K562 (cell line): ENCODE measurements at regions not wholly inside any gene's neighbourhood (a gene's known extent, or its start where the extent isn't known, plus 50 kb on each side); places are given as distances from the start of the nearest gene placed in this dataset.

ENCODE experiments used
- ATAC-seq: fragments of 200-7000 bp; cut with Tn5 transposase; 3 replicates; pipeline ENCODE4 v1.9.1; 2020; ENCODE audit warnings: moderate library complexity
- BruUV-seq: library from RNA; stranded (reverse); fragments of 400-500 nt; replicated peaks from 2 replicates; lab custom pipeline; 2021; lab: Mats Ljungman, UMichigan
- CTCF ChIA-PET: fragments of 300-600 bp; formaldehyde crosslinking; extraction: SDS; loops from one replicate; lab custom pipeline; 2021; ENCODE audit warnings: low intra/inter-chr PET ratio; lab: Yijun Ruan, JAX
- POLR2A ChIA-PET: fragments of 300-600, 350-650 bp; sonication (Branson Sonifier 250); formaldehyde crosslinking; extraction: SDS; loops from one replicate; lab custom pipeline; 2021; ENCODE audit warnings: antibody characterized with exemption, inconsistent platforms; lab: Yijun Ruan, JAX
- DNase-seq, 4 experiments: peaks; one replicate each; pipeline versions ENCODE4 v3.0.0 to v3.0.0-alpha.2; 2011 to 2018; ENCODE audit warnings: low spot score in 3 of 4, mixed read lengths in 3 of 4; ENCODE audit errors: extremely low read depth in 1 of 4
- FAIRE-seq: peaks from 2 replicates; lab custom pipeline; 2011; peaks lifted over from hg19 to GRCh38; lab: Jason Lieb, UNC
- H2AFZ ChIP-seq: 2 replicates; pipeline ENCODE4 v1.6.0; 2011; ENCODE audit warnings: low read depth, low read length, control low read depth, inconsistent platforms
- H3K27ac ChIP-seq: fragments of 200-600 bp; 3 replicates; pipeline ENCODE4 v1.8.0; 2011; ENCODE audit warnings: low read depth, mild to moderate bottlenecking, control low read depth, inconsistent platforms, low read length, moderate library complexity, mixed read lengths; ENCODE audit errors: extremely low read depth
- H3K27me3 ChIP-seq, 2 experiments: fragments of 300-600 bp in 1 of 2; 2 replicates in 1 of 2; 3 replicates in 1 of 2; pipeline versions ENCODE4 v1.6.0 to v1.8.0; 2011; ENCODE audit warnings: inconsistent platforms in 2 of 2, low read length in 2 of 2, mild to moderate bottlenecking in 1 of 2, mixed read lengths in 1 of 2, moderate library complexity in 1 of 2; ENCODE audit not compliant: control insufficient read depth in 2 of 2, insufficient read depth in 2 of 2
- H3K36me3 ChIP-seq: fragments of 300-600 bp; 3 replicates; pipeline ENCODE4 v1.8.0; 2011; ENCODE audit warnings: mild to moderate bottlenecking, low read length, inconsistent platforms; ENCODE audit not compliant: control insufficient read depth, insufficient read depth
- H3K4me1 ChIP-seq, 2 experiments: fragments of 200-600 bp in 1 of 2; replicated peaks in 1 of 2; 2 replicates in 1 of 2; 3 replicates in 1 of 2; pipeline versions ENCODE4 v1.5.1 to v1.8.0; 2011; ENCODE audit warnings: inconsistent platforms in 2 of 2, low read length in 2 of 2, mild to moderate bottlenecking in 1 of 2, mixed read lengths in 1 of 2, moderate library complexity in 1 of 2; ENCODE audit not compliant: control insufficient read depth in 2 of 2, insufficient read depth in 2 of 2
- H3K4me2 ChIP-seq: 2 replicates; pipeline ENCODE4 v1.6.1; 2011; ENCODE audit warnings: low read length, control low read depth, inconsistent platforms, mixed read lengths; ENCODE audit not compliant: insufficient read depth
- H3K4me3 ChIP-seq: fragments of 200-600 bp; sonication (generic), shearing (Covaris generic); 2 replicates; pipeline ENCODE4 v1.5.1; 2016; ENCODE audit warnings: control low read depth, inconsistent platforms
- H3K79me2 ChIP-seq: fragments of 200-600 bp; 3 replicates; pipeline ENCODE4 v1.8.0; 2011; ENCODE audit warnings: low read length, inconsistent platforms; ENCODE audit not compliant: control insufficient read depth, insufficient read depth
- H3K9ac ChIP-seq, 2 experiments: 2 replicates each; pipeline versions ENCODE4 v1.6.0 to v1.6.1; 2011; ENCODE audit warnings: low read depth in 2 of 2, low read length in 2 of 2, control low read depth in 1 of 2, inconsistent platforms in 1 of 2, mild to moderate bottlenecking in 1 of 2, mixed read lengths in 1 of 2; ENCODE audit not compliant: insufficient read depth in 1 of 2
- H3K9me1 ChIP-seq: one replicate; pipeline ENCODE4 v1.6.0; 2011; ENCODE audit warnings: inconsistent platforms, mild to moderate bottlenecking, low read length, moderate library complexity; ENCODE audit not compliant: control insufficient read depth, insufficient read depth
- H3K9me3 ChIP-seq: replicated peaks from 2 replicates; pipeline ENCODE4 v1.5.1; 2011; ENCODE audit warnings: low read depth, low read length, inconsistent platforms; ENCODE audit not compliant: control insufficient read depth, insufficient read depth
- H4K20me1 ChIP-seq: replicated peaks from 2 replicates; pipeline ENCODE4 v1.6.1; 2011; ENCODE audit warnings: low read length, inconsistent platforms, mixed read lengths; ENCODE audit not compliant: control insufficient read depth, insufficient read depth
- HOXB6 ChIP-seq: fragments of 250-450 bp; sonication (Bioruptor Pico); IDR thresholded peaks from 2 replicates; pipeline ENCODE4 v1.5.1; 2022; ENCODE audit warnings: mild to moderate bottlenecking, borderline replicate concordance
- SETDB1 ChIP-seq: IDR thresholded peaks from one replicate; pipeline ENCODE4 v1.6.1; 2012; ENCODE audit warnings: low read length, control low read depth, inconsistent platforms
- SP1 ChIP-seq: sonication (generic); formaldehyde crosslinking; IDR thresholded peaks from 2 replicates; pipeline ENCODE4 v1.8.1; 2022; ENCODE audit warnings: mild to moderate bottlenecking, missing genetic modification reagents
- TSC22D4 ChIP-seq: fragments of 450-650 bp; IDR thresholded peaks from 2 replicates; pipeline ENCODE4 v1.6.1; 2016; ENCODE audit warnings: missing genetic modification characterization, missing biosample characterization, control low read depth
- WGBS: fragments of 100-300 bp; shearing (Covaris generic); methylation state at CpG from one replicate; pipeline ENCODE4 v1.1.6; 2016; ENCODE audit warnings: low coverage, mixed read lengths; ENCODE audit not compliant: insufficient coverage; ENCODE audit errors: missing lambda C conversion rate; 5-methylcytosine and 5-hydroxymethylcytosine counted together
- in situ Hi-C: fragments of 300-500 bp; cut with MboI; formaldehyde crosslinking; loops from 4 replicates; pipeline ENCODE4 v1.15.0; 2018; ENCODE audit warnings: inconsistent platforms, mixed read lengths
- intact Hi-C: fragments of 100-400 bp; cut with micrococcal nuclease; formaldehyde crosslinking; loops from 2 replicates; pipeline ENCODE4 v1.14.2; 2022

GRCh38 chr1:5740865-5741860 lies 251.1 kb downstream of the NPHP4 start:
- no peaks in the 10 kb centered on the region for H3K36me3 ChIP-seq
- peaks cover 0 to 9% of the 10 kb centered on the region in 2 experiments; a peak in 1 of 5 replicates for H3K4me1 ChIP-seq
- no peak overlapping the region for H2AFZ ChIP-seq
- no peak overlapping the region for H3K4me2 ChIP-seq
- intact Hi-C loops (loop anchor here (10.0 kb wide), 1 partner anchor 1826 kb away; no protein-coding TSS in a partner anchor), in situ Hi-C loops (no loop called here)
- no TSS peak for BruUV-seq
- H4K20me1 ChIP-seq = peaks cover 2% of the 10 kb centered on the region
- H3K4me3 ChIP-seq = no peak overlapping the region
- H3K9me1 ChIP-seq = no peaks in the 10 kb centered on the region
- H3K27ac ChIP-seq = no peak overlapping the region
- 1% methylated on average over 21 of the region's 21 CpGs for WGBS
- H3K27me3 ChIP-seq = peaks cover 0 to 25% of the 10 kb centered on the region in 2 experiments; a peak in 2 of 5 replicates
- H3K79me2 ChIP-seq = no peaks in the 10 kb centered on the region
- FAIRE-seq (no peak), ATAC-seq (no peak), DNase-seq (no peak)
- ChIA-PET POLR2A (interaction anchor here (1.4 kb wide), 1 partner anchor 27 kb away, joined by 3 read pairs; no protein-coding TSS in a partner anchor), CTCF (interaction anchor here (0.6 kb wide), 1 partner anchor 34 kb away, joined by 3 read pairs; no protein-coding TSS in a partner anchor)
- no peaks in the 10 kb centered on the region for H3K9me3 ChIP-seq
- TF ChIP-seq SP1 (CRISPR knock-in tag) (no peak), HOXB6 (CRISPR knock-in tag) (no peak), TSC22D4 (tag) (no peak), SETDB1 (no peak)
- no peak overlapping the region for H3K9ac ChIP-seq
